Neuronal stem cell (in vitro differentiated cells): ENCODE measurements at regions not wholly inside any gene's neighbourhood (a gene's known extent, or its start where the extent isn't known, plus 50 kb on each side); places are given as distances from the start of the nearest gene placed in this dataset.

Source experiments
- DNase-seq: peaks from one replicate; pipeline ENCODE4 v3.0.0-alpha.2; 2013; ENCODE audit warnings: low spot score
- H2AFZ ChIP-seq: one replicate; pipeline ENCODE4 v1.6.1; 2013; ENCODE audit warnings: mild to moderate bottlenecking, low read length, inconsistent platforms
- H2AK5ac ChIP-seq: 2 replicates; pipeline ENCODE4 v1.6.1; 2013; ENCODE audit warnings: low read depth, mild to moderate bottlenecking, inconsistent platforms, low read length, moderate library complexity, mixed read lengths
- H2BK120ac ChIP-seq: 2 replicates; pipeline ENCODE4 v1.6.1; 2013; ENCODE audit warnings: low read depth, mild to moderate bottlenecking, inconsistent platforms, low read length, moderate library complexity, mixed read lengths
- H2BK12ac ChIP-seq: one replicate; pipeline ENCODE4 v1.6.1; 2013; ENCODE audit warnings: low read length, inconsistent platforms
- H2BK15ac ChIP-seq: 2 replicates; pipeline ENCODE4 v1.6.1; 2013; ENCODE audit warnings: mild to moderate bottlenecking, low read length, inconsistent platforms, mixed read lengths
- H2BK5ac ChIP-seq: one replicate; pipeline ENCODE4 v1.6.1; 2013; ENCODE audit warnings: inconsistent platforms, mild to moderate bottlenecking, low read length, moderate library complexity
- H3K14ac ChIP-seq: one replicate; pipeline ENCODE4 v1.6.1; 2013; ENCODE audit warnings: low read length, inconsistent platforms
- H3K18ac ChIP-seq: 2 replicates; pipeline ENCODE4 v1.6.1; 2013; ENCODE audit warnings: low read length, inconsistent platforms
- H3K23ac ChIP-seq: 2 replicates; pipeline ENCODE4 v1.6.1; 2013; ENCODE audit warnings: low read depth, mild to moderate bottlenecking, mixed read lengths, low read length, inconsistent platforms; ENCODE audit not compliant: poor library complexity
- H3K27ac ChIP-seq: replicated peaks from 3 replicates; pipeline ENCODE4 v1.5.1; 2013; ENCODE audit warnings: low read length, inconsistent platforms
- H3K27me3 ChIP-seq, 3 experiments: 2 replicates each; pipeline ENCODE4 v1.6.1; 2013; ENCODE audit warnings: low read length in 3 of 3, mild to moderate bottlenecking in 2 of 3, inconsistent platforms in 1 of 3, low read depth in 1 of 3, mixed read lengths in 1 of 3, moderate library complexity in 1 of 3; ENCODE audit not compliant: control insufficient read depth in 3 of 3, insufficient read depth in 3 of 3
- H3K36me3 ChIP-seq, 2 donors: replicated peaks in 1 of 2; 2 replicates each; pipeline ENCODE4 v1.6.1; 2013; ENCODE audit warnings: low read length in 2 of 2; ENCODE audit not compliant: control insufficient read depth in 2 of 2, insufficient read depth in 2 of 2
- H3K4ac ChIP-seq: 2 replicates; pipeline ENCODE4 v1.6.1; 2013; ENCODE audit warnings: inconsistent platforms, mild to moderate bottlenecking, low read length, moderate library complexity
- H3K4me1 ChIP-seq, 2 donors: 1 replicate in 1 of 2; 2 replicates in 1 of 2; pipeline ENCODE4 v1.6.1; 2013; ENCODE audit warnings: low read length in 2 of 2, low read depth in 1 of 2; ENCODE audit not compliant: control insufficient read depth in 2 of 2, insufficient read depth in 1 of 2
- H3K4me2 ChIP-seq: one replicate; pipeline ENCODE4 v1.6.1; 2013; ENCODE audit warnings: mild to moderate bottlenecking, low read length, inconsistent platforms; ENCODE audit not compliant: insufficient read depth, poor library complexity, severe bottlenecking
- H3K4me3 ChIP-seq, 2 donors: 2 replicates each; pipeline ENCODE4 v1.5.1; 2013; ENCODE audit warnings: low read length in 2 of 2, mild to moderate bottlenecking in 2 of 2, inconsistent platforms in 1 of 2, moderate library complexity in 1 of 2
- H3K79me1 ChIP-seq: one replicate; pipeline ENCODE4 v1.6.1; 2013; ENCODE audit warnings: low read depth, mild to moderate bottlenecking, inconsistent platforms, low read length, moderate library complexity
- H3K9ac ChIP-seq: one replicate; pipeline ENCODE4 v1.6.1; 2013; ENCODE audit warnings: mild to moderate bottlenecking, low read depth, low read length, inconsistent platforms; ENCODE audit not compliant: poor library complexity
- H3K9me3 ChIP-seq, 2 donors: replicated peaks in 1 of 2; 2 replicates each; pipeline versions ENCODE3 to v1.6.1; 2013; ENCODE audit warnings: low read length in 2 of 2, mild to moderate bottlenecking in 2 of 2, inconsistent platforms in 1 of 2, low read depth in 1 of 2, mixed read lengths in 1 of 2, moderate library complexity in 1 of 2; ENCODE audit not compliant: control insufficient read depth in 2 of 2, insufficient read depth in 1 of 2
- H4K8ac ChIP-seq: one replicate; pipeline ENCODE4 v1.6.1; 2013; ENCODE audit warnings: low read depth, mild to moderate bottlenecking, inconsistent platforms, low read length, moderate library complexity
- H4K91ac ChIP-seq: one replicate; pipeline ENCODE4 v1.6.1; 2013; ENCODE audit warnings: low read length, low read depth, mild to moderate bottlenecking, inconsistent platforms; ENCODE audit not compliant: poor library complexity
- WGBS, 2 donors: extraction: QIAGEN DNeasy Blood & Tissue Kit; methylation state at CpG; one replicate each; pipeline ENCODE4 v1.1.7; 2013; ENCODE audit warnings: missing lambda C conversion rate in 2 of 2, mixed read lengths in 1 of 2; ENCODE audit not compliant: insufficient read length in 2 of 2, insufficient replicate concordance in 1 of 2; ENCODE audit errors: extremely low coverage in 2 of 2; 5-methylcytosine and 5-hydroxymethylcytosine counted together

DNA sequence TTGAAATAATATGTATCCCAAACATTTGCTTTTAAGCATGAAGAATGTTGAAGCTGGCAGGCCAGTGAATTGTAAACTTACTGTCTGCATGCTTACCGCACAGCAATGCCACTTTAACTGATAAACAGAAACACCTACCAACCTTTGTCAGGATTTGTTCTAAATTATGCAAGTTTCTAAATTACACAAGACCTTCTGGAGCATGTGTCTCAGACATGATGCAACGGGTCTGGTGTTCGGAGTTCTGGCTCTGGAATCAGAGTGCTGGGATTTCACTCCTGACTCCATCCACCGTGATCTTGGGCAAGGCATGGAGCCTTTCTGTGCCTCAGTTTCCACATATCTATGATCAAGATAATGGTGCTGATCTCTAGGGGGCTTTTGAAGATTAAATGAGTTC is 111.2 kb downstream of the CCT6B start:
- Histone ChIP-seq H3K14ac (no peak overlapping the region), H4K91ac (no peak overlapping the region), H3K9me3 (no peaks in the 10 kb centered on the region), H3K18ac (no peak overlapping the region), H2AFZ (no peak overlapping the region), H2BK120ac (no peak overlapping the region), H3K4me2 (no peak overlapping the region), H3K79me1 (no peaks in the 10 kb centered on the region), H2AK5ac (no peak overlapping the region), H3K9ac (no peak overlapping the region), H3K27me3 (peaks cover 0 to 3% (median 0%) of the 10 kb centered on the region in 3 experiments), H3K23ac (no peak overlapping the region), H3K27ac (no peak overlapping the region), H2BK15ac (no peak overlapping the region), H2BK5ac (no peak overlapping the region), H4K8ac (no peak overlapping the region), H2BK12ac (no peak overlapping the region), H3K4ac (no peak overlapping the region), H3K36me3 (no peaks in the 10 kb centered on the region), H3K4me3 (no peak overlapping the region), H3K4me1 (no peaks in the 10 kb centered on the region)
- DNase-seq: no peak
- WGBS, 2 donors: no CpG with 5 or more reads among the region's 4 CpGs

DNA sequence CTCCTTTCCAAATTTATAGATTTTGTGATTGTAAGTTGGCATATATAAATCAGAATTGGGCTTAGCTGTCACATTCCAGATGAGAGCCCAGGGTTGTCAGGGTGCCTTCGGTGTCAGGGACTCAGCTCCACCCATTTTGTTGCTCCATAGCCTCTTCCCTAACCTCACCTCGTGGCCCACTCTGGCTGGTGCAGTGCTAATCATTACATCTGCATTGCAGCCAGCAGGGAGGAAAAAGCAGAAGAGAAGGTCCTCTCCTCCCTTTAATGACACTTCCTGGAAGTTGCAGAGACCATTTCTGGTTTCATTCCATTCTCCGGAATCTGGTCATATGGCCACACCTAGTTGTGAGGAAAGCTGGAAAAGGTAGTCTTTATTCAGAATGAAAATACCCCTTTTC is 113.3 kb downstream of the CCT6B start:
- H3K9me3 ChIP-seq: peaks cover 0 to under 1% of the 10 kb centered on the region in 2 donors
- peaks cover 0 to 3% (median 0%) of the 10 kb centered on the region in 3 experiments for H3K27me3 ChIP-seq
- H2AK5ac ChIP-seq: no peak overlapping the region
- H3K23ac ChIP-seq: no peak overlapping the region
- H2BK120ac ChIP-seq: no peak overlapping the region
- no peak overlapping the region for H3K9ac ChIP-seq
- H3K4me3 ChIP-seq: no peak overlapping the region
- H3K4me2 ChIP-seq: no peak overlapping the region
- H3K27ac ChIP-seq: no peak overlapping the region
- H2BK15ac ChIP-seq: no peak overlapping the region
- WGBS, 2 donors: no CpG with 5 or more reads among the region's 3 CpGs
- no peaks in the 10 kb centered on the region for H3K4me1 ChIP-seq
- H3K18ac ChIP-seq: no peak overlapping the region
- H3K36me3 ChIP-seq: no peaks in the 10 kb centered on the region
- no peak overlapping the region for H4K91ac ChIP-seq
- H4K8ac ChIP-seq: no peak overlapping the region
- no peak for DNase-seq
- no peaks in the 10 kb centered on the region for H3K79me1 ChIP-seq
- H2AFZ ChIP-seq: no peak overlapping the region
- H2BK5ac ChIP-seq: no peak overlapping the region
- no peak overlapping the region for H2BK12ac ChIP-seq
- H3K14ac ChIP-seq: no peak overlapping the region
- H3K4ac ChIP-seq: no peak overlapping the region

DNA sequence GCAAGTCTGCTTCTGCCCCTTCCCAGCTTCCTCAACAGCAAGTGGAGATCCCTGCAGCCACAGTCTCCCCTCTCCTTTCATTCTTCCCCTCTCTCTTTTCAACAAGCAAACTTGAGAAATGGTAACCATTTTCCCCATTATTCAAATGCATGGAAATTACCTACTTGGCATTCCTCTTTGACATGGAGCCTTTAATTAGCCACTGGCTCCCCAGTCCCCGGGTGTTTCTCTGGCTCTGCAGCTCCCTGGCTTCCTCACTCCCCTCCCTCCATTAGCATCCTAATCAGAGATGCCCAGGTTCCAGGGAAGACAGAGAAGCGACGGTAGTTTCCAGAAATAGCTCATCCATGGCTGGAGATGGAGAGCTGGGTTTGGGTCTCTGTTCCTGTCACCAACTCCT is 116.0 kb downstream of the CCT6B start:
- Histone ChIP-seq H2AFZ (no peak overlapping the region), H3K4me3 (no peak overlapping the region), H4K91ac (no peak overlapping the region), H3K9me3 (peaks cover 0 to 2% of the 10 kb centered on the region in 2 donors), H2BK15ac (no peak overlapping the region), H2AK5ac (no peak overlapping the region), H3K9ac (no peak overlapping the region), H3K79me1 (no peaks in the 10 kb centered on the region), H3K27ac (no peak overlapping the region), H3K4me1 (no peaks in the 10 kb centered on the region), H3K4ac (no peak overlapping the region), H3K14ac (no peak overlapping the region), H2BK5ac (no peak overlapping the region), H4K8ac (no peak overlapping the region), H3K27me3 (peaks cover 0 to 3% (median 0%) of the 10 kb centered on the region in 3 experiments), H3K4me2 (no peak overlapping the region), H3K18ac (no peak overlapping the region), H2BK12ac (no peak overlapping the region), H3K36me3 (no peaks in the 10 kb centered on the region), H3K23ac (no peak overlapping the region), H2BK120ac (no peak overlapping the region)
- DNase-seq: no peak
- WGBS, 2 donors: no CpG with 5 or more reads among the region's 3 CpGs

DNA sequence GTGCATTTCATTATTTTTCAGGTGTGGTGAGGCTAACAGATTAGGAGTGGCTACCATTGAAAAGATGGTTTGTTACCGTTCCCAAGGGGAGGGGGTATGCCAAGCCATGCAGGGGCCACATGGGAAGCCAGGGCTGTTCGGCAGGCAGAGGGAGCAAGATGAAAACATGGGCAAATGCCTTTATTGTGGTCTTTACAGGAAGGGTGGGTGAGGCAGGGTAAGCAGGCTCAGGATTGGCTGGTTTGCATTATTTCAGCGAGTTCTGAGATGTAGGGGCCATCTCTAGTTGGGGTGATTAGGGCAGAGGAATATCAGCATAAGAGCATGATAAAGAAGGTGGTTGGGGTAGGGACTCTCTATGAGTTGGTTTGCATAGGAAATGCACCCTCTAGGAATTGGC is 117.6 kb downstream of the CCT6B start:
- no peak overlapping the region for H2BK120ac ChIP-seq
- no peak overlapping the region for H4K91ac ChIP-seq
- no peak overlapping the region for H2AFZ ChIP-seq
- peaks cover 0 to 2% of the 10 kb centered on the region in 2 donors for H3K9me3 ChIP-seq
- no peak overlapping the region for H3K18ac ChIP-seq
- H2BK15ac ChIP-seq: no peak overlapping the region
- no peak overlapping the region for H3K4me2 ChIP-seq
- DNase-seq: no peak
- no peak overlapping the region for H3K23ac ChIP-seq
- no peak overlapping the region for H3K4ac ChIP-seq
- H3K9ac ChIP-seq: no peak overlapping the region
- no peaks in the 10 kb centered on the region for H3K79me1 ChIP-seq
- H3K27me3 ChIP-seq: peaks cover 0 to 3% (median 0%) of the 10 kb centered on the region in 3 experiments
- H3K4me3 ChIP-seq: no peak overlapping the region
- WGBS, 2 donors: no CpG with 5 or more reads among the region's 3 CpGs
- H2AK5ac ChIP-seq: no peak overlapping the region
- H2BK5ac ChIP-seq: no peak overlapping the region
- no peaks in the 10 kb centered on the region for H3K36me3 ChIP-seq
- H2BK12ac ChIP-seq: no peak overlapping the region
- H3K4me1 ChIP-seq: no peaks in the 10 kb centered on the region
- H3K27ac ChIP-seq: no peak overlapping the region
- H3K14ac ChIP-seq: no peak overlapping the region
- no peak overlapping the region for H4K8ac ChIP-seq
